ENCODE measurements at regions not wholly inside any gene's neighbourhood (a gene's known extent, or its start where the extent isn't known, plus 50 kb on each side); places are given as distances from the start of the nearest gene placed in this dataset.

GRCh38 chr3:25182794-25183193, 245.3 kb upstream of the RARB start:
- Histone ChIP-seq H3K4me1 (replicated peaks in 1 of 2; ENCODE audit: control insufficient read depth in 2 of 2, insufficient read depth in 2 of 2, low read length in 2 of 2) (no peaks in the 10 kb centered on the region), H3K9me1 (ENCODE audit: control insufficient read depth, insufficient read depth, low read length) (no peaks in the 10 kb centered on the region), H3K4me2 (ENCODE audit: insufficient read depth, low read length) (no peak overlapping the region), H3K36me3 (ENCODE audit: control insufficient read depth, insufficient read depth, low read length) (no peaks in the 10 kb centered on the region), H3K4me3 (no peak overlapping the region), H2AFZ (ENCODE audit: low read depth, low read length) (no peak overlapping the region), H3K9me3 (replicated peaks; ENCODE audit: control insufficient read depth, insufficient read depth, low read depth, low read length) (no peaks in the 10 kb centered on the region), H4K20me1 (replicated peaks; ENCODE audit: control insufficient read depth, insufficient read depth, low read length) (no peaks in the 10 kb centered on the region), H3K9ac (ENCODE audit: insufficient read depth in 1 of 2, low read depth in 2 of 2, low read length in 2 of 2) (no peak overlapping the region), H3K27me3 (ENCODE audit: control insufficient read depth in 2 of 2, insufficient read depth in 2 of 2, low read length in 2 of 2) (no peaks in the 10 kb centered on the region), H3K27ac (ENCODE audit: extremely low read depth, low read depth, low read length) (no peak overlapping the region), H3K79me2 (ENCODE audit: control insufficient read depth, insufficient read depth, low read length) (no peaks in the 10 kb centered on the region)
- POLR2A ChIA-PET, result no interaction called here
- intact Hi-C loops (cut with micrococcal nuclease), result no loop called here
- in situ Hi-C loops (cut with MboI), result no loop called here
- DNase-seq (ENCODE audit: extremely low read depth in 1 of 4, low spot score in 3 of 4) (no peak), FAIRE-seq (no peak), ATAC-seq (no peak)
- WGBS (ENCODE audit: insufficient coverage, low coverage, missing lambda C conversion rate), result 0% methylated on average over 3 of the region's 3 CpGs
- no peak for TF ChIP-seq HLTF (IDR thresholded peaks at IDR 0.05)
- TF ChIP-seq SMAD3 (CRISPR knock-in tag; conservative IDR thresholded peaks at IDR 0.05), result no peak
- no peak for TF ChIP-seq MCM2 (IDR thresholded peaks at IDR 0.05; ENCODE audit: low read depth)
- TF ChIP-seq FOXK2 (conservative IDR thresholded peaks at IDR 0.05 in 1 of 2, IDR thresholded peaks at IDR 0.05 in 1 of 2; ENCODE audit: low read depth in 2 of 2), result no peak
- TF ChIP-seq ESRRA (IDR thresholded peaks at IDR 0.05; ENCODE audit: borderline replicate concordance, low read depth), result no peak
- TF ChIP-seq TAF15 (IDR thresholded peaks at IDR 0.05; ENCODE audit: low read depth, low read length), result no peak
- TF ChIP-seq ZNF764 (CRISPR knock-in tag; IDR thresholded peaks at IDR 0.05; ENCODE audit: low read depth), result no peak
- no peak for TF ChIP-seq FOXA3 (CRISPR knock-in tag; conservative IDR thresholded peaks at IDR 0.05 in 1 of 2, IDR thresholded peaks at IDR 0.05 in 1 of 2)
- no peak for TF ChIP-seq ZBTB5 (IDR thresholded peaks at IDR 0.05)
- TF ChIP-seq STAG1 (CRISPR knock-in tag; IDR thresholded peaks at IDR 0.05; ENCODE audit: borderline replicate concordance), result no peak
- no peak for TF ChIP-seq KAT7 (CRISPR knock-in tag; IDR thresholded peaks at IDR 0.05; ENCODE audit: borderline replicate concordance)
- TF ChIP-seq FUS (optimal IDR thresholded peaks at IDR 0.05; ENCODE audit: low read depth, low read length), result no peak
- TF ChIP-seq EZH2 (IDR thresholded peaks at IDR 0.05; ENCODE audit: borderline replicate concordance, low read depth, low read length), result no peak
- no peak for TF ChIP-seq ZNF507 (tag; conservative IDR thresholded peaks at IDR 0.05)
- no peak for TF ChIP-seq ATF2 (CRISPR knock-in tag; IDR thresholded peaks at IDR 0.05)
- TF ChIP-seq ZBTB8A (IDR thresholded peaks at IDR 0.05; ENCODE audit: partially characterized antibody), result no peak
- BruUV-seq (replicated peaks), result no TSS peak
- CTCF ChIA-PET (ENCODE audit: low intra/inter-chr PET ratio), result no interaction called here

All from K562 (cell line).